KMS-11 (cell line): ENCODE measurements at regions not wholly inside any gene's neighbourhood (a gene's known extent, or its start where the extent isn't known, plus 50 kb on each side); places are given as distances from the start of the nearest gene placed in this dataset.

ENCODE experiments used
- H2AFZ ChIP-seq: fragments of 200-600 bp; sonication (generic); 2 replicates; pipeline ENCODE4 v1.6.1; 2016; ENCODE audit warnings: antibody characterized with exemption, mixed run types, low read depth
- H3K27ac ChIP-seq: fragments of 200-600 bp; sonication (generic); 2 replicates; pipeline ENCODE4 v1.6.1; 2016; ENCODE audit warnings: mild to moderate bottlenecking, mixed run types
- H3K27me3 ChIP-seq: fragments of 200-600 bp; sonication (generic); 2 replicates; pipeline ENCODE4 v1.6.1; 2017; ENCODE audit warnings: mild to moderate bottlenecking, low read depth, mixed run types, moderate library complexity; ENCODE audit not compliant: insufficient read depth
- H3K36me3 ChIP-seq: fragments of 200-600 bp; sonication (generic); 2 replicates; pipeline ENCODE4 v1.6.1; 2017; ENCODE audit warnings: mild to moderate bottlenecking, mixed run types; ENCODE audit not compliant: insufficient read depth
- H3K4me1 ChIP-seq: fragments of 200-600 bp; sonication (generic); 2 replicates; pipeline ENCODE4 v1.6.1; 2016; ENCODE audit warnings: mild to moderate bottlenecking, low read depth, mixed run types; ENCODE audit not compliant: poor library complexity, severe bottlenecking
- H3K4me2 ChIP-seq: fragments of 200-600 bp; sonication (generic); 2 replicates; pipeline ENCODE4 v1.7.0; 2016; ENCODE audit warnings: mild to moderate bottlenecking, mixed run types
- H3K4me3 ChIP-seq: fragments of 200-600 bp; sonication (generic); IDR thresholded peaks from 2 replicates; pipeline ENCODE4 v1.6.1; 2017; ENCODE audit warnings: low read depth, low read length, mixed read lengths; ENCODE audit not compliant: insufficient read depth
- H3K79me2 ChIP-seq: fragments of 200-600 bp; sonication (generic); 2 replicates; pipeline ENCODE4 v1.6.1; 2016; ENCODE audit warnings: low read depth, mixed run types; ENCODE audit not compliant: insufficient read depth
- H3K9ac ChIP-seq: fragments of 200-600 bp; sonication (generic); 2 replicates; pipeline ENCODE4 v1.6.1; 2016; ENCODE audit warnings: mild to moderate bottlenecking, mixed run types
- H4K20me1 ChIP-seq: fragments of 200-600 bp; sonication (generic); 2 replicates; pipeline ENCODE4 v1.6.1; 2016; ENCODE audit warnings: mild to moderate bottlenecking, mixed run types; ENCODE audit not compliant: insufficient read depth
- CTCF ChIP-seq: fragments of 200-600 bp; sonication (generic); conservative IDR thresholded peaks from 2 replicates; pipeline ENCODE4 v1.6.1; 2017; ENCODE audit warnings: low read depth, mild to moderate bottlenecking, antibody characterized with exemption, low read length, moderate library complexity, mixed read lengths

- Histone ChIP-seq H3K4me1 (no peaks in the 10 kb centered on the region), H3K36me3 (no peaks in the 10 kb centered on the region), H3K27me3 (no peaks in the 10 kb centered on the region), H4K20me1 (no peaks in the 10 kb centered on the region), H3K9ac (no peak overlapping the region), H3K4me2 (no peak overlapping the region), H3K79me2 (no peaks in the 10 kb centered on the region), H2AFZ (no peak overlapping the region), H3K27ac (no peak overlapping the region), H3K4me3 (no peak overlapping the region)
- no peak for TF ChIP-seq CTCF
Observed at GRCh38 chr5:40150896-40151295, 528.8 kb upstream of the PTGER4 start.

DNA sequence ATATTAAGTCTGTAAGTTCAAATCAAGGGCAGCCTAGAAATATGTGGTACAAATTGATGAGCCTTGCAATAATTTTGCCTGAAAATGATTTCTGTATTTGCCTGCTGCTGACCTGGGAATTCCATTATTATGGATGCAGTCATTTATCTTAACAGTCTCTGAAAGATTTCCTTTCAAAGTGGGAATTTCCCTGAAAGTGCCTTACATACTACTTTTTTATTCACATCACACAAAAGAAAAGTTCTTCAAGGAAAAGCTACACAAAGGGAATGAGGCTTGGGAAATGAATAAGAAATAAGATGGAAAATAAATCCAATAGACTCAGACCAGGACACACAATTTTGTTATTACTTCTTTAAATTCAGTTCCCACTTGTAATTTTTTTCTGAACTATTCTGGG lies 537.8 kb upstream of the PTGER4 start:
- Histone ChIP-seq H2AFZ (no peak overlapping the region), H3K79me2 (no peaks in the 10 kb centered on the region), H3K9ac (no peak overlapping the region), H3K4me3 (no peak overlapping the region), H3K27me3 (no peaks in the 10 kb centered on the region), H3K4me1 (no peaks in the 10 kb centered on the region), H3K4me2 (no peak overlapping the region), H4K20me1 (no peaks in the 10 kb centered on the region), H3K36me3 (no peaks in the 10 kb centered on the region), H3K27ac (no peak overlapping the region)
- no peak for TF ChIP-seq CTCF

GRCh38 chr5:40141418-40141817 lies 538.3 kb upstream of the PTGER4 start:
- Histone ChIP-seq H2AFZ (no peak overlapping the region), H3K27me3 (no peaks in the 10 kb centered on the region), H3K27ac (no peak overlapping the region), H3K36me3 (no peaks in the 10 kb centered on the region), H3K79me2 (no peaks in the 10 kb centered on the region), H3K9ac (no peak overlapping the region), H3K4me1 (no peaks in the 10 kb centered on the region), H3K4me3 (no peak overlapping the region), H3K4me2 (no peak overlapping the region), H4K20me1 (no peaks in the 10 kb centered on the region)
- no peak for TF ChIP-seq CTCF

GRCh38 chr5:40137223-40137622 lies 542.5 kb upstream of the PTGER4 start:
- H3K4me3 ChIP-seq = no peak overlapping the region
- no peak overlapping the region for H3K9ac ChIP-seq
- no peaks in the 10 kb centered on the region for H3K27me3 ChIP-seq
- H4K20me1 ChIP-seq = no peaks in the 10 kb centered on the region
- H3K4me2 ChIP-seq = no peak overlapping the region
- no peaks in the 10 kb centered on the region for H3K4me1 ChIP-seq
- no peaks in the 10 kb centered on the region for H3K79me2 ChIP-seq
- no peaks in the 10 kb centered on the region for H3K36me3 ChIP-seq
- H2AFZ ChIP-seq = no peak overlapping the region
- TF ChIP-seq CTCF = no peak
- H3K27ac ChIP-seq = no peak overlapping the region
